GM23248 (cell line): ENCODE measurements at regions not wholly inside any gene's neighbourhood (a gene's known extent, or its start where the extent isn't known, plus 50 kb on each side); places are given as distances from the start of the nearest gene placed in this dataset.

ENCODE experiments used
- EZH2 ChIP-seq: fragments of 200-600 bp; sonication (generic); IDR thresholded peaks from 2 replicates; pipeline ENCODE4 v1.6.1; 2018; ENCODE audit warnings: antibody characterized with exemption, mild to moderate bottlenecking; ENCODE audit not compliant: insufficient read depth, poor library complexity, severe bottlenecking
- EZH2phosphoT487 ChIP-seq: fragments of 200-600 bp; sonication (generic); IDR thresholded peaks from 2 replicates; pipeline ENCODE4 v1.6.1; 2018; ENCODE audit warnings: antibody characterized with exemption, moderate library complexity, mild to moderate bottlenecking, low read depth; ENCODE audit not compliant: insufficient read depth

DNA sequence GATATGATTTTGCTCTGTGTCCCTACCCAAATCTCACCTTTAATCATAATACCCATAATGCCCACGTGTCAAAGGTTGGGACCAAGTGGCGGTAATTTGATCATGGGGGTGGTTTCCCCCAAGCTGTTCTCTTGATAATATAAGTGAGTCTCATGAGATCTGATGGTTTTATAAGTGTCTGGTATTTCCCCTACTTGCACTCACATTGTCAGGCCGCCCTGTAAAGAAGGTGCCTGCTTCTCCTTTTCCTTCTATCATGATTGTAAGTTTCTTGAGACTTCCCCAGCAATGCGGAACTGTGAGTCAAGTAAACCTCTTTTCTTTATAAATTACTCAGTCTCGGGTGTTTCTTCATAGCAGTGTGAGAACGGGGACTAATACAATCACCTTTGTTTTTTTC lies 279.8 kb downstream of the ARPP21 start:
- TF ChIP-seq EZH2phosphoT487: no peak
- no peak for TF ChIP-seq EZH2
